KMS-11 (cell line): ENCODE measurements at regions not wholly inside any gene's neighbourhood (a gene's known extent, or its start where the extent isn't known, plus 50 kb on each side); places are given as distances from the start of the nearest gene placed in this dataset.
A peak's percentile ranks its signal among the peaks of the same experiment; 100 is the strongest.
"Not testable (repeated sequence)": the region's sequence is repeated elsewhere in the genome, so short reads cannot be mapped to it uniquely, and the experiment has no call there.

Experiments used
- H2AFZ ChIP-seq: fragments of 200-600 bp; sonication (generic); 2 replicates; pipeline ENCODE4 v1.6.1; 2016; ENCODE audit warnings: antibody characterized with exemption, mixed run types, low read depth
- H3K27ac ChIP-seq: fragments of 200-600 bp; sonication (generic); 2 replicates; pipeline ENCODE4 v1.6.1; 2016; ENCODE audit warnings: mild to moderate bottlenecking, mixed run types
- H3K27me3 ChIP-seq: fragments of 200-600 bp; sonication (generic); 2 replicates; pipeline ENCODE4 v1.6.1; 2017; ENCODE audit warnings: mild to moderate bottlenecking, low read depth, mixed run types, moderate library complexity; ENCODE audit not compliant: insufficient read depth
- H3K36me3 ChIP-seq: fragments of 200-600 bp; sonication (generic); 2 replicates; pipeline ENCODE4 v1.6.1; 2017; ENCODE audit warnings: mild to moderate bottlenecking, mixed run types; ENCODE audit not compliant: insufficient read depth
- H3K4me1 ChIP-seq: fragments of 200-600 bp; sonication (generic); 2 replicates; pipeline ENCODE4 v1.6.1; 2016; ENCODE audit warnings: mild to moderate bottlenecking, low read depth, mixed run types; ENCODE audit not compliant: poor library complexity, severe bottlenecking
- H3K4me2 ChIP-seq: fragments of 200-600 bp; sonication (generic); 2 replicates; pipeline ENCODE4 v1.7.0; 2016; ENCODE audit warnings: mild to moderate bottlenecking, mixed run types
- H3K4me3 ChIP-seq: fragments of 200-600 bp; sonication (generic); IDR thresholded peaks from 2 replicates; pipeline ENCODE4 v1.6.1; 2017; ENCODE audit warnings: low read depth, low read length, mixed read lengths; ENCODE audit not compliant: insufficient read depth
- H3K79me2 ChIP-seq: fragments of 200-600 bp; sonication (generic); 2 replicates; pipeline ENCODE4 v1.6.1; 2016; ENCODE audit warnings: low read depth, mixed run types; ENCODE audit not compliant: insufficient read depth
- H3K9ac ChIP-seq: fragments of 200-600 bp; sonication (generic); 2 replicates; pipeline ENCODE4 v1.6.1; 2016; ENCODE audit warnings: mild to moderate bottlenecking, mixed run types
- H4K20me1 ChIP-seq: fragments of 200-600 bp; sonication (generic); 2 replicates; pipeline ENCODE4 v1.6.1; 2016; ENCODE audit warnings: mild to moderate bottlenecking, mixed run types; ENCODE audit not compliant: insufficient read depth
- TF ChIP-seq, protein P1 (sequence below): fragments of 200-600 bp; sonication (generic); conservative IDR thresholded peaks from 2 replicates; pipeline ENCODE4 v1.6.1; 2017; ENCODE audit warnings: low read depth, mild to moderate bottlenecking, antibody characterized with exemption, low read length, moderate library complexity, mixed read lengths

GRCh38 chr14:48289701-48290100, 614.3 kb upstream of the MDGA2 start:
- Histone ChIP-seq H3K4me1 (no peaks in the 10 kb centered on the region), H3K4me3 (no peak overlapping the region), H3K4me2 (no peak overlapping the region), H3K9ac (no peak overlapping the region), H3K79me2 (no peaks in the 10 kb centered on the region), H3K27ac (no peak overlapping the region), H4K20me1 (no peaks in the 10 kb centered on the region), H2AFZ (no peak overlapping the region), H3K27me3 (no peaks in the 10 kb centered on the region), H3K36me3 (no peaks in the 10 kb centered on the region)
- TF ChIP-seq, protein P1, sequence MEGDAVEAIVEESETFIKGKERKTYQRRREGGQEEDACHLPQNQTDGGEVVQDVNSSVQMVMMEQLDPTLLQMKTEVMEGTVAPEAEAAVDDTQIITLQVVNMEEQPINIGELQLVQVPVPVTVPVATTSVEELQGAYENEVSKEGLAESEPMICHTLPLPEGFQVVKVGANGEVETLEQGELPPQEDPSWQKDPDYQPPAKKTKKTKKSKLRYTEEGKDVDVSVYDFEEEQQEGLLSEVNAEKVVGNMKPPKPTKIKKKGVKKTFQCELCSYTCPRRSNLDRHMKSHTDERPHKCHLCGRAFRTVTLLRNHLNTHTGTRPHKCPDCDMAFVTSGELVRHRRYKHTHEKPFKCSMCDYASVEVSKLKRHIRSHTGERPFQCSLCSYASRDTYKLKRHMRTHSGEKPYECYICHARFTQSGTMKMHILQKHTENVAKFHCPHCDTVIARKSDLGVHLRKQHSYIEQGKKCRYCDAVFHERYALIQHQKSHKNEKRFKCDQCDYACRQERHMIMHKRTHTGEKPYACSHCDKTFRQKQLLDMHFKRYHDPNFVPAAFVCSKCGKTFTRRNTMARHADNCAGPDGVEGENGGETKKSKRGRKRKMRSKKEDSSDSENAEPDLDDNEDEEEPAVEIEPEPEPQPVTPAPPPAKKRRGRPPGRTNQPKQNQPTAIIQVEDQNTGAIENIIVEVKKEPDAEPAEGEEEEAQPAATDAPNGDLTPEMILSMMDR = no peak

GRCh38 chr14:48285217-48285616, 609.8 kb upstream of the MDGA2 start:
- H4K20me1 ChIP-seq, H3K27ac ChIP-seq, H3K4me3 ChIP-seq, H3K36me3 ChIP-seq, H3K4me1 ChIP-seq, H3K79me2 ChIP-seq, H3K4me2 ChIP-seq, H3K27me3 ChIP-seq: not testable (repeated sequence)
- Histone ChIP-seq H3K9ac (peak overlapping the region; percentile 25; the same call in 1 of the 2 replicates), H2AFZ (peak overlapping the region; percentile 41; the same call in 1 of the 2 replicates)

DNA sequence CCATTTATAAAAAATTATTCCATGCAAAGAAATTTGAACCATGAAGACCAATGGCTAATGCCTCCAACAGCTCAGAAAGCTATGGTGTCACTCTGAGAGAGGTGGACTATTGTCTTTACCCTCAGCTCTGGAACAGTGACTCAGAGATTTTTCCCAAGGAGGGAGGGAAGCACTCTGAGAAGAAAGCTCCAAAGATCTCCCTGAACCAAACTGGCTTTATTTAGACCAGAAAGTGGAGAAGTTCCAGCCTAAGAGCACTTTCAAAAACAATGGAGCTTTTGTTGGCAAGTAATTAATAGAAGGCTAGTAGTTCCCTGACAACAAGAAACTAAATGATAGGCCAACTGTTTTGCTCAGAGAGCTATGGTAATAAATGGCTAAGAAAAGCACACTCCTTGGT, 599.9 kb upstream of the MDGA2 start:
- Histone ChIP-seq H3K4me2 (no peak overlapping the region), H3K4me1 (no peaks in the 10 kb centered on the region), H3K79me2 (no peaks in the 10 kb centered on the region), H2AFZ (no peak overlapping the region), H3K4me3 (no peak overlapping the region), H3K27me3 (no peaks in the 10 kb centered on the region), H3K9ac (no peak overlapping the region), H3K27ac (no peak overlapping the region), H4K20me1 (no peaks in the 10 kb centered on the region), H3K36me3 (no peaks in the 10 kb centered on the region)
- TF ChIP-seq, protein P1 = no peak

GRCh38 chr14:48274826-48275225, 599.4 kb upstream of the MDGA2 start:
- TF ChIP-seq, protein P1 = no peak
- H3K27ac ChIP-seq = no peak overlapping the region
- H4K20me1 ChIP-seq = no peaks in the 10 kb centered on the region
- no peak overlapping the region for H3K4me3 ChIP-seq
- H2AFZ ChIP-seq = no peak overlapping the region
- no peaks in the 10 kb centered on the region for H3K4me1 ChIP-seq
- no peaks in the 10 kb centered on the region for H3K27me3 ChIP-seq
- no peaks in the 10 kb centered on the region for H3K36me3 ChIP-seq
- no peak overlapping the region for H3K4me2 ChIP-seq
- H3K9ac ChIP-seq = no peak overlapping the region
- H3K79me2 ChIP-seq = no peaks in the 10 kb centered on the region

- H3K4me2 ChIP-seq, H3K27ac ChIP-seq, H3K36me3 ChIP-seq, H3K27me3 ChIP-seq, H4K20me1 ChIP-seq, H3K4me1 ChIP-seq, H3K4me3 ChIP-seq, H3K9ac ChIP-seq, H2AFZ ChIP-seq, H3K79me2 ChIP-seq: not testable (repeated sequence)
Measured at GRCh38 chr14:48267926-48268325, 592.5 kb upstream of the MDGA2 start.

DNA sequence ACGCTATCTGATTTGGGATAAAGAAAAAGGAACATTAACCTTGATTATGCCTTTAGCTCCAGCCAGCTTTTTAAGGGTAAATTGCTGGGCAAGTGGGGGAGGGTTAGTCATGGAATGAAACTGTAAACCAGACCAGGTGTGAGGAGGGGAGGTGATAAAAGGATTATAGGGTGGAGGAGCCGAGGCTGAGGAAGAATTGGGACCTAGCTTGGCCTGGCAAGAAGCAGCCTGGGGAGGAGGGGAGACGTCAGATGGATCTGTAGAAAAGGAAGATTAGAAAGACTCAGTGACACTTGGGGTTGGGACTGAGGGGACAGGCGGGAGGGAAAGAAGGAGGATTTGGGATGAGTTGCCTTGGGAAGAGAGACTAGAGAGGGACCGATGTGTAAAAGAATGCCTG, 590.8 kb upstream of the MDGA2 start:
- not testable (repeated sequence) for H3K9ac ChIP-seq, H3K4me2 ChIP-seq, H3K79me2 ChIP-seq, H3K27ac ChIP-seq, H3K36me3 ChIP-seq, H3K27me3 ChIP-seq, H4K20me1 ChIP-seq, H3K4me1 ChIP-seq, H3K4me3 ChIP-seq, H2AFZ ChIP-seq
